ENCODE measurements at regions not wholly inside any gene's neighbourhood (a gene's known extent, or its start where the extent isn't known, plus 50 kb on each side); places are given as distances from the start of the nearest gene placed in this dataset.

GRCh38 chr11:71165771-71166170, 86.6 kb downstream of the SHANK2 start:
- no peak overlapping the region for H2AFZ ChIP-seq (ENCODE audit: low read depth, low read length)
- H3K27me3 ChIP-seq (ENCODE audit: control insufficient read depth in 2 of 2, insufficient read depth in 2 of 2, low read length in 2 of 2): no peaks in the 10 kb centered on the region
- BruUV-seq (replicated peaks): no TSS peak
- H3K4me1 ChIP-seq (ENCODE audit: control insufficient read depth, extremely low read depth, insufficient read depth, low read length): no peaks in the 10 kb centered on the region
- H3K4me3 ChIP-seq (replicated peaks in 1 of 3; ENCODE audit: insufficient read depth in 1 of 3, low read depth in 1 of 3, low read length in 3 of 3): no peak overlapping the region
- dilution Hi-C loops (cut with MboI; ENCODE audit: extremely low pct_ligation_motif_present, low sequenced_read_pairs) (no loop called here), intact Hi-C loops (cut with micrococcal nuclease) (no loop called here)
- H3K9ac ChIP-seq (replicated peaks; ENCODE audit: extremely low read depth, insufficient read depth, low read length): no peak overlapping the region
- no peaks in the 10 kb centered on the region for H3K9me1 ChIP-seq (replicated peaks; ENCODE audit: control insufficient read depth, extremely low read depth, insufficient read depth, low read length)
- H3K79me2 ChIP-seq (ENCODE audit: control insufficient read depth, insufficient read depth, low read length): no peaks in the 10 kb centered on the region
- TF ChIP-seq POLR2AphosphoS5 (IDR thresholded peaks at IDR 0.05; ENCODE audit: insufficient read depth, low read depth, low read length) (no peak), POLR2A (IDR thresholded peaks at IDR 0.05; ENCODE audit: low read depth, low read length) (no peak), MAX (IDR thresholded peaks at IDR 0.05; ENCODE audit: insufficient read depth, insufficient read length) (no peak), JUN (IDR thresholded peaks at IDR 0.05; ENCODE audit: borderline replicate concordance, insufficient read depth, insufficient read length, low read depth) (no peak), EZH2 (IDR thresholded peaks at IDR 0.05; ENCODE audit: borderline replicate concordance, low read depth, low read length, severe bottlenecking) (no peak)
- POLR2A ChIA-PET: no interaction called here
- CTCF ChIA-PET: no interaction called here
- no peak overlapping the region for H3K27ac ChIP-seq (ENCODE audit: insufficient read depth, low read depth, low read length)
- no peaks in the 10 kb centered on the region for H4K20me1 ChIP-seq (replicated peaks; ENCODE audit: control insufficient read depth, extremely low read depth, insufficient read depth, low read length)
- peaks cover 4% of the 10 kb centered on the region for H3K9me3 ChIP-seq (replicated peaks; ENCODE audit: control insufficient read depth, insufficient read depth, low read length)
- H3K4me2 ChIP-seq (ENCODE audit: insufficient read depth, low read length): no peak overlapping the region
- no peak for FAIRE-seq
- DNase-seq (ENCODE audit: low read depth, low spot score): no peak
- no peaks in the 10 kb centered on the region for H3K36me3 ChIP-seq (ENCODE audit: control insufficient read depth in 2 of 2, extremely low read depth in 1 of 2, insufficient read depth in 2 of 2, low read length in 2 of 2)

- no peak overlapping the region for H3K4me3 ChIP-seq (replicated peaks in 1 of 3; ENCODE audit: insufficient read depth in 1 of 3, low read depth in 1 of 3, low read length in 3 of 3)
- no peaks in the 10 kb centered on the region for H3K27me3 ChIP-seq (ENCODE audit: control insufficient read depth in 2 of 2, insufficient read depth in 2 of 2, low read length in 2 of 2)
- H4K20me1 ChIP-seq (replicated peaks; ENCODE audit: control insufficient read depth, extremely low read depth, insufficient read depth, low read length): no peaks in the 10 kb centered on the region
- peaks cover 4% of the 10 kb centered on the region for H3K9me3 ChIP-seq (replicated peaks; ENCODE audit: control insufficient read depth, insufficient read depth, low read length)
- CTCF ChIA-PET: no interaction called here
- no peak overlapping the region for H2AFZ ChIP-seq (ENCODE audit: low read depth, low read length)
- H3K4me1 ChIP-seq (ENCODE audit: control insufficient read depth, extremely low read depth, insufficient read depth, low read length): no peaks in the 10 kb centered on the region
- dilution Hi-C loops (cut with MboI; ENCODE audit: extremely low pct_ligation_motif_present, low sequenced_read_pairs): no loop called here
- intact Hi-C loops (cut with micrococcal nuclease): no loop called here
- POLR2A ChIA-PET: no interaction called here
- TF ChIP-seq GATA2 (IDR thresholded peaks at IDR 0.05; ENCODE audit: insufficient read depth, insufficient read length, low read depth, low read length): no peak
- no peaks in the 10 kb centered on the region for H3K9me1 ChIP-seq (replicated peaks; ENCODE audit: control insufficient read depth, extremely low read depth, insufficient read depth, low read length)
- FAIRE-seq (no peak), DNase-seq (ENCODE audit: low read depth, low spot score) (no peak)
- no peaks in the 10 kb centered on the region for H3K36me3 ChIP-seq (ENCODE audit: control insufficient read depth in 2 of 2, extremely low read depth in 1 of 2, insufficient read depth in 2 of 2, low read length in 2 of 2)
- H3K79me2 ChIP-seq (ENCODE audit: control insufficient read depth, insufficient read depth, low read length): no peaks in the 10 kb centered on the region
- BruUV-seq (replicated peaks): no TSS peak
- H3K4me2 ChIP-seq (ENCODE audit: insufficient read depth, low read length): no peak overlapping the region
- H3K27ac ChIP-seq (ENCODE audit: insufficient read depth, low read depth, low read length): no peak overlapping the region
- no peak overlapping the region for H3K9ac ChIP-seq (replicated peaks; ENCODE audit: extremely low read depth, insufficient read depth, low read length)
Measured at GRCh38 chr11:71164621-71165020, 87.8 kb downstream of the SHANK2 start.

Data from endothelial cell of umbilical vein (primary cell).